ENCODE measurements at regions not wholly inside any gene's neighbourhood (a gene's known extent, or its start where the extent isn't known, plus 50 kb on each side); places are given as distances from the start of the nearest gene placed in this dataset.
"Not testable (repeated sequence)": the region's sequence is repeated elsewhere in the genome, so short reads cannot be mapped to it uniquely, and the experiment has no call there.

GRCh38 chr7:118870187-118870586, 645.7 kb downstream of the ANKRD7 start:
- no peaks in the 10 kb centered on the region for H3K27me3 Mint-ChIP-seq
- no peak overlapping the region for H3K27ac Mint-ChIP-seq
- no peak overlapping the region for H3K4me3 Mint-ChIP-seq
- no peaks in the 10 kb centered on the region for H3K36me3 Mint-ChIP-seq
- peaks cover 0 to 2% (median 0%) of the 10 kb centered on the region in 3 donors for H3K4me1 Mint-ChIP-seq
- H3K9me3 Mint-ChIP-seq: peaks cover 0 to 13% (median 4%) of the 10 kb centered on the region in 3 donors

- Mint-ChIP-seq H3K27ac (peak overlapping the region in 1 of 3 donors; percentile 24), H3K4me3 (no peak overlapping the region), H3K27me3 (no peaks in the 10 kb centered on the region), H3K4me1 (peaks cover 0 to 2% (median 0%) of the 10 kb centered on the region in 3 donors), H3K9me3 (peaks cover 0 to 9% (median 4%) of the 10 kb centered on the region in 3 donors), H3K36me3 (no peaks in the 10 kb centered on the region)
Measured at GRCh38 chr7:118872568-118872967, 648.1 kb downstream of the ANKRD7 start.

- no peaks in the 10 kb centered on the region for H3K9me3 Mint-ChIP-seq
- no peaks in the 10 kb centered on the region for H3K36me3 Mint-ChIP-seq
- H3K4me3 Mint-ChIP-seq: no peak overlapping the region
- H3K27me3 Mint-ChIP-seq: no peaks in the 10 kb centered on the region
- H3K4me1 Mint-ChIP-seq: no peaks in the 10 kb centered on the region
- no peak overlapping the region for H3K27ac Mint-ChIP-seq
Measured at GRCh38 chr7:118877187-118877586, 652.7 kb downstream of the ANKRD7 start.

GRCh38 chr7:118878336-118878735, 653.8 kb downstream of the ANKRD7 start:
- H3K4me3 Mint-ChIP-seq: no peak overlapping the region
- no peaks in the 10 kb centered on the region for H3K27me3 Mint-ChIP-seq
- no peaks in the 10 kb centered on the region for H3K36me3 Mint-ChIP-seq
- H3K9me3 Mint-ChIP-seq: no peaks in the 10 kb centered on the region
- no peaks in the 10 kb centered on the region for H3K4me1 Mint-ChIP-seq
- H3K27ac Mint-ChIP-seq: no peak overlapping the region

GRCh38 chr7:118898284-118898683, 673.8 kb downstream of the ANKRD7 start:
- H3K27me3 Mint-ChIP-seq: no peaks in the 10 kb centered on the region
- peaks cover 0 to 12% (median 2%) of the 10 kb centered on the region in 3 donors for H3K9me3 Mint-ChIP-seq
- no peak overlapping the region for H3K27ac Mint-ChIP-seq
- no peak overlapping the region for H3K4me3 Mint-ChIP-seq
- H3K36me3 Mint-ChIP-seq: no peaks in the 10 kb centered on the region
- H3K4me1 Mint-ChIP-seq: no peaks in the 10 kb centered on the region

GRCh38 chr7:118902600-118902999, 678.1 kb downstream of the ANKRD7 start:
- no peak overlapping the region for H3K4me3 Mint-ChIP-seq
- H3K27ac Mint-ChIP-seq: no peak overlapping the region
- no peaks in the 10 kb centered on the region for H3K27me3 Mint-ChIP-seq
- H3K9me3 Mint-ChIP-seq: peaks cover 0 to 12% (median 0%) of the 10 kb centered on the region in 3 donors
- no peaks in the 10 kb centered on the region for H3K4me1 Mint-ChIP-seq
- no peaks in the 10 kb centered on the region for H3K36me3 Mint-ChIP-seq

- Mint-ChIP-seq H3K27ac (no peak overlapping the region), H3K4me3 (no peak overlapping the region), H3K27me3 (no peaks in the 10 kb centered on the region), H3K4me1 (no peaks in the 10 kb centered on the region), H3K9me3 (no peaks in the 10 kb centered on the region), H3K36me3 (no peaks in the 10 kb centered on the region)
Measured at GRCh38 chr7:118907911-118908527, 683.5 kb downstream of the ANKRD7 start.

GRCh38 chr7:118916120-118916519, 691.6 kb downstream of the ANKRD7 start:
- not testable (repeated sequence) for H3K4me1 Mint-ChIP-seq, H3K27me3 Mint-ChIP-seq, H3K9me3 Mint-ChIP-seq, H3K27ac Mint-ChIP-seq, H3K4me3 Mint-ChIP-seq, H3K36me3 Mint-ChIP-seq

GRCh38 chr7:118918556-118918955, 694.1 kb downstream of the ANKRD7 start:
- H3K4me1 Mint-ChIP-seq: no peaks in the 10 kb centered on the region
- peaks cover 0 to 4% (median 3%) of the 10 kb centered on the region in 3 donors for H3K9me3 Mint-ChIP-seq
- no peak overlapping the region for H3K27ac Mint-ChIP-seq
- H3K36me3 Mint-ChIP-seq: no peaks in the 10 kb centered on the region
- H3K27me3 Mint-ChIP-seq: no peaks in the 10 kb centered on the region
- H3K4me3 Mint-ChIP-seq: no peak overlapping the region

GRCh38 chr7:118938845-118939244, 714.3 kb downstream of the ANKRD7 start:
- peaks cover 0 to 2% (median 0%) of the 10 kb centered on the region in 3 donors for H3K9me3 Mint-ChIP-seq
- no peak overlapping the region for H3K4me3 Mint-ChIP-seq
- no peaks in the 10 kb centered on the region for H3K27me3 Mint-ChIP-seq
- no peaks in the 10 kb centered on the region for H3K4me1 Mint-ChIP-seq
- no peak overlapping the region for H3K27ac Mint-ChIP-seq
- H3K36me3 Mint-ChIP-seq: no peaks in the 10 kb centered on the region

GRCh38 chr7:118944271-118944670, 719.8 kb downstream of the ANKRD7 start:
- no peaks in the 10 kb centered on the region for H3K36me3 Mint-ChIP-seq
- no peak overlapping the region for H3K4me3 Mint-ChIP-seq
- peaks cover 2 to 12% (median 2%) of the 10 kb centered on the region in 3 donors for H3K9me3 Mint-ChIP-seq
- no peaks in the 10 kb centered on the region for H3K27me3 Mint-ChIP-seq
- no peaks in the 10 kb centered on the region for H3K4me1 Mint-ChIP-seq
- H3K27ac Mint-ChIP-seq: no peak overlapping the region

- H3K27ac Mint-ChIP-seq: no peak overlapping the region
- H3K4me1 Mint-ChIP-seq: no peaks in the 10 kb centered on the region
- H3K27me3 Mint-ChIP-seq: no peaks in the 10 kb centered on the region
- H3K9me3 Mint-ChIP-seq: peaks cover 2 to 14% (median 2%) of the 10 kb centered on the region in 3 donors
- no peak overlapping the region for H3K4me3 Mint-ChIP-seq
- H3K36me3 Mint-ChIP-seq: no peaks in the 10 kb centered on the region
Measured at GRCh38 chr7:118945911-118946682, 721.6 kb downstream of the ANKRD7 start.

GRCh38 chr7:118948508-118948907, 724.0 kb downstream of the ANKRD7 start:
- no peaks in the 10 kb centered on the region for H3K27me3 Mint-ChIP-seq
- H3K36me3 Mint-ChIP-seq: no peaks in the 10 kb centered on the region
- no peak overlapping the region for H3K27ac Mint-ChIP-seq
- peaks cover 2 to 17% (median 5%) of the 10 kb centered on the region in 3 donors for H3K9me3 Mint-ChIP-seq
- no peaks in the 10 kb centered on the region for H3K4me1 Mint-ChIP-seq
- no peak overlapping the region for H3K4me3 Mint-ChIP-seq

- peaks cover 2 to 17% (median 5%) of the 10 kb centered on the region in 3 donors for H3K9me3 Mint-ChIP-seq
- no peaks in the 10 kb centered on the region for H3K4me1 Mint-ChIP-seq
- H3K27ac Mint-ChIP-seq: no peak overlapping the region
- H3K4me3 Mint-ChIP-seq: no peak overlapping the region
- H3K27me3 Mint-ChIP-seq: no peaks in the 10 kb centered on the region
- no peaks in the 10 kb centered on the region for H3K36me3 Mint-ChIP-seq
Measured at GRCh38 chr7:118949031-118949430, 724.5 kb downstream of the ANKRD7 start.

GRCh38 chr7:118956285-118956684, 731.8 kb downstream of the ANKRD7 start:
- H3K36me3 Mint-ChIP-seq, H3K9me3 Mint-ChIP-seq, H3K4me1 Mint-ChIP-seq, H3K27ac Mint-ChIP-seq, H3K4me3 Mint-ChIP-seq, H3K27me3 Mint-ChIP-seq: not testable (repeated sequence)

- H3K36me3 Mint-ChIP-seq: no peaks in the 10 kb centered on the region
- H3K9me3 Mint-ChIP-seq: peaks cover 0 to 5% (median 0%) of the 10 kb centered on the region in 3 donors
Measured at GRCh38 chr7:118969370-118969769, 744.9 kb downstream of the ANKRD7 start.

More at GRCh38 chr7:118969370-118969769, 744.9 kb downstream of the ANKRD7 start:
- no peak overlapping the region for H3K27ac Mint-ChIP-seq
- no peaks in the 10 kb centered on the region for H3K4me1 Mint-ChIP-seq
- H3K4me3 Mint-ChIP-seq: no peak overlapping the region
- H3K27me3 Mint-ChIP-seq: no peaks in the 10 kb centered on the region

Measured in IgD-negative memory B cell (primary cell).